ENCODE measurements at regions not wholly inside any gene's neighbourhood (a gene's known extent, or its start where the extent isn't known, plus 50 kb on each side); places are given as distances from the start of the nearest gene placed in this dataset.

- Mint-ChIP-seq H3K9me3 (ENCODE audit: unreplicated experiment) (no peaks in the 10 kb centered on the region), H3K36me3 (ENCODE audit: low read depth, unreplicated experiment) (no peaks in the 10 kb centered on the region), H3K4me1 (ENCODE audit: unreplicated experiment) (no peaks in the 10 kb centered on the region), H3K27me3 (ENCODE audit: unreplicated experiment) (peaks cover 1% of the 10 kb centered on the region), H3K27ac (ENCODE audit: unreplicated experiment) (no peak overlapping the region), H3K4me3 (ENCODE audit: unreplicated experiment) (no peak overlapping the region)
- TF ChIP-seq CTCF (IDR thresholded peaks at IDR 0.05; ENCODE audit: unreplicated experiment): no peak
- no peak for DNase-seq (ENCODE audit: low spot score)
These were observed 318.2 kb upstream of the PSMD7 start for GRCh38 chr16:73978407-73978784.

- H3K9me3 Mint-ChIP-seq (ENCODE audit: unreplicated experiment): no peaks in the 10 kb centered on the region
- DNase-seq (ENCODE audit: low spot score): no peak
- no peak overlapping the region for H3K4me3 Mint-ChIP-seq (ENCODE audit: unreplicated experiment)
- no peak for TF ChIP-seq CTCF (IDR thresholded peaks at IDR 0.05; ENCODE audit: unreplicated experiment)
- no peaks in the 10 kb centered on the region for H3K4me1 Mint-ChIP-seq (ENCODE audit: unreplicated experiment)
- no peak overlapping the region for H3K27ac Mint-ChIP-seq (ENCODE audit: unreplicated experiment)
- H3K27me3 Mint-ChIP-seq (ENCODE audit: unreplicated experiment): peaks cover 1% of the 10 kb centered on the region
- H3K36me3 Mint-ChIP-seq (ENCODE audit: low read depth, unreplicated experiment): no peaks in the 10 kb centered on the region
These were observed 320.0 kb upstream of the PSMD7 start for GRCh38 chr16:73976644-73977043.

GRCh38 chr16:73973174-73973573, 323.4 kb upstream of the PSMD7 start:
- Mint-ChIP-seq H3K9me3 (ENCODE audit: unreplicated experiment) (no peaks in the 10 kb centered on the region), H3K4me3 (ENCODE audit: unreplicated experiment) (no peak overlapping the region), H3K27ac (ENCODE audit: unreplicated experiment) (no peak overlapping the region), H3K4me1 (ENCODE audit: unreplicated experiment) (no peaks in the 10 kb centered on the region), H3K27me3 (ENCODE audit: unreplicated experiment) (peaks cover 1% of the 10 kb centered on the region), H3K36me3 (ENCODE audit: low read depth, unreplicated experiment) (no peaks in the 10 kb centered on the region)
- TF ChIP-seq CTCF (IDR thresholded peaks at IDR 0.05; ENCODE audit: unreplicated experiment): no peak
- DNase-seq (ENCODE audit: low spot score): no peak

GRCh38 chr16:73966851-73967250, 329.8 kb upstream of the PSMD7 start:
- H3K27ac Mint-ChIP-seq (ENCODE audit: unreplicated experiment): no peak overlapping the region
- H3K4me3 Mint-ChIP-seq (ENCODE audit: unreplicated experiment): no peak overlapping the region
- no peaks in the 10 kb centered on the region for H3K36me3 Mint-ChIP-seq (ENCODE audit: low read depth, unreplicated experiment)

GRCh38 chr16:73965591-73965990, 331.0 kb upstream of the PSMD7 start:
- no peak for TF ChIP-seq CTCF (IDR thresholded peaks at IDR 0.05; ENCODE audit: unreplicated experiment)
- Mint-ChIP-seq H3K27ac (ENCODE audit: unreplicated experiment) (no peak overlapping the region), H3K9me3 (ENCODE audit: unreplicated experiment) (no peaks in the 10 kb centered on the region), H3K27me3 (ENCODE audit: unreplicated experiment) (peaks cover 2% of the 10 kb centered on the region), H3K36me3 (ENCODE audit: low read depth, unreplicated experiment) (no peaks in the 10 kb centered on the region), H3K4me3 (ENCODE audit: unreplicated experiment) (no peak overlapping the region), H3K4me1 (ENCODE audit: unreplicated experiment) (no peaks in the 10 kb centered on the region)
- no peak for DNase-seq (ENCODE audit: low spot score)

More at GRCh38 chr16:73966851-73967250, 329.8 kb upstream of the PSMD7 start:
- Mint-ChIP-seq H3K27me3 (ENCODE audit: unreplicated experiment) (peaks cover 2% of the 10 kb centered on the region), H3K9me3 (ENCODE audit: unreplicated experiment) (no peaks in the 10 kb centered on the region), H3K4me1 (ENCODE audit: unreplicated experiment) (no peaks in the 10 kb centered on the region)
- no peak for TF ChIP-seq CTCF (IDR thresholded peaks at IDR 0.05; ENCODE audit: unreplicated experiment)
- no peak for DNase-seq (ENCODE audit: low spot score)
